SIG-M5 treated with dmso at 0.1 percent for 504 hours (cell line): ENCODE measurements at regions not wholly inside any gene's neighbourhood (a gene's known extent, or its start where the extent isn't known, plus 50 kb on each side); places are given as distances from the start of the nearest gene placed in this dataset.
"Not testable (repeated sequence)": the region's sequence is repeated elsewhere in the genome, so short reads cannot be mapped to it uniquely, and the experiment has no call there.

Experiments used
- DNase-seq: peaks from one replicate; lab custom pipeline; 2025; ENCODE audit not compliant: unreplicated experiment; lab: John Stamatoyannopoulos, UW

- DNase-seq, result no peak
Measured at GRCh38 chr19:28609091-28609755, 603.7 kb downstream of the UQCRFS1 start.

- no peak for DNase-seq
Measured at GRCh38 chr19:28608292-28608691, 604.7 kb downstream of the UQCRFS1 start.

- DNase-seq, result no peak
Measured at GRCh38 chr19:28607066-28607583, 605.8 kb downstream of the UQCRFS1 start.

GRCh38 chr19:28606269-28607032, 606.5 kb downstream of the UQCRFS1 start:
- no peak for DNase-seq

- DNase-seq, result no peak
Measured at GRCh38 chr19:28605501-28606268, 607.3 kb downstream of the UQCRFS1 start.

- no peak for DNase-seq
Measured at GRCh38 chr19:28603453-28603852, 609.5 kb downstream of the UQCRFS1 start.

GRCh38 chr19:28602675-28603298, 610.2 kb downstream of the UQCRFS1 start:
- no peak for DNase-seq

- no peak for DNase-seq
Measured at GRCh38 chr19:28601723-28602440, 611.1 kb downstream of the UQCRFS1 start.

GRCh38 chr19:28598861-28599260, 614.1 kb downstream of the UQCRFS1 start:
- no peak for DNase-seq

GRCh38 chr19:28596561-28597071, 616.3 kb downstream of the UQCRFS1 start:
- DNase-seq, result no peak

- DNase-seq, result no peak
Measured at GRCh38 chr19:28595722-28596480, 617.0 kb downstream of the UQCRFS1 start.

- no peak for DNase-seq
Measured at GRCh38 chr19:28594737-28595136, 618.2 kb downstream of the UQCRFS1 start.

GRCh38 chr19:28589991-28590411, 623.0 kb downstream of the UQCRFS1 start:
- not testable (repeated sequence) for DNase-seq

- no peak for DNase-seq
Measured at GRCh38 chr19:28586474-28586873, 626.5 kb downstream of the UQCRFS1 start.

- no peak for DNase-seq
Measured at GRCh38 chr19:28585796-28586195, 627.2 kb downstream of the UQCRFS1 start.

GRCh38 chr19:28583713-28584112, 629.2 kb downstream of the UQCRFS1 start:
- DNase-seq, result no peak

GRCh38 chr19:28583242-28583641, 629.7 kb downstream of the UQCRFS1 start:
- DNase-seq, result no peak

- no peak for DNase-seq
Measured at GRCh38 chr19:28582796-28583195, 630.2 kb downstream of the UQCRFS1 start.

- no peak for DNase-seq
Measured at GRCh38 chr19:28582344-28582743, 630.6 kb downstream of the UQCRFS1 start.

GRCh38 chr19:28581468-28581770, 631.5 kb downstream of the UQCRFS1 start:
- no peak for DNase-seq
